ENCODE measurements at regions not wholly inside any gene's neighbourhood (a gene's known extent, or its start where the extent isn't known, plus 50 kb on each side); places are given as distances from the start of the nearest gene placed in this dataset.

GRCh38 chr2:71823526-71823925, 324.1 kb downstream of the CYP26B1 start:
- H3K4me1 ChIP-seq (ENCODE audit: control insufficient read depth in 1 of 2, low read depth in 2 of 2), result no peaks in the 10 kb centered on the region
- no peak for DNase-seq (ENCODE audit: low spot score)
- H3K4me3 ChIP-seq, result no peak overlapping the region
- no peaks in the 10 kb centered on the region for H3K27me3 ChIP-seq (replicated peaks; ENCODE audit: insufficient read depth)
- no peak for TF ChIP-seq CTCF (IDR thresholded peaks at IDR 0.05)
- no peak overlapping the region for H3K27ac ChIP-seq
- H3K9me3 ChIP-seq, result no peaks in the 10 kb centered on the region
- ATAC-seq (ENCODE audit: insufficient number of reproducible peaks, low FRiP score, low read depth), result no peak
- H3K36me3 ChIP-seq, result no peaks in the 10 kb centered on the region

GRCh38 chr2:71822463-71822862, 325.2 kb downstream of the CYP26B1 start:
- Histone ChIP-seq H3K27me3 (replicated peaks; ENCODE audit: insufficient read depth) (no peaks in the 10 kb centered on the region), H3K9me3 (no peaks in the 10 kb centered on the region), H3K27ac (no peak overlapping the region), H3K4me3 (no peak overlapping the region), H3K36me3 (no peaks in the 10 kb centered on the region), H3K4me1 (ENCODE audit: control insufficient read depth in 1 of 2, low read depth in 2 of 2) (no peaks in the 10 kb centered on the region)
- TF ChIP-seq CTCF (IDR thresholded peaks at IDR 0.05), result no peak
- ATAC-seq (ENCODE audit: insufficient number of reproducible peaks, low FRiP score, low read depth) (no peak), DNase-seq (ENCODE audit: low spot score) (no peak)

- Histone ChIP-seq H3K9me3 (no peaks in the 10 kb centered on the region), H3K36me3 (no peaks in the 10 kb centered on the region), H3K27ac (no peak overlapping the region), H3K4me1 (ENCODE audit: control insufficient read depth in 1 of 2, low read depth in 2 of 2) (no peaks in the 10 kb centered on the region), H3K4me3 (no peak overlapping the region), H3K27me3 (replicated peaks; ENCODE audit: insufficient read depth) (no peaks in the 10 kb centered on the region)
- DNase-seq (ENCODE audit: low spot score) (no peak), ATAC-seq (ENCODE audit: insufficient number of reproducible peaks, low FRiP score, low read depth) (no peak)
- TF ChIP-seq CTCF (IDR thresholded peaks at IDR 0.05), result no peak
Observed at GRCh38 chr2:71821856-71822255, 325.8 kb downstream of the CYP26B1 start.

- H3K4me3 ChIP-seq, result no peak overlapping the region
- no peak for ATAC-seq (ENCODE audit: insufficient number of reproducible peaks, low FRiP score, low read depth)
Observed at GRCh38 chr2:71816815-71817214, 330.8 kb downstream of the CYP26B1 start.

GRCh38 chr2:71815701-71816474, 331.8 kb downstream of the CYP26B1 start:
- no peak overlapping the region for H3K4me3 ChIP-seq
- no peaks in the 10 kb centered on the region for H3K27me3 ChIP-seq (replicated peaks; ENCODE audit: insufficient read depth)
- H3K27ac ChIP-seq, result no peak overlapping the region
- DNase-seq (ENCODE audit: low spot score) (no peak), ATAC-seq (ENCODE audit: insufficient number of reproducible peaks, low FRiP score, low read depth) (no peak)
- no peaks in the 10 kb centered on the region for H3K36me3 ChIP-seq
- H3K4me1 ChIP-seq (ENCODE audit: control insufficient read depth in 1 of 2, low read depth in 2 of 2), result no peaks in the 10 kb centered on the region
- TF ChIP-seq CTCF (IDR thresholded peaks at IDR 0.05), result no peak
- H3K9me3 ChIP-seq, result no peaks in the 10 kb centered on the region

More at GRCh38 chr2:71816815-71817214, 330.8 kb downstream of the CYP26B1 start:
- TF ChIP-seq CTCF (IDR thresholded peaks at IDR 0.05), result no peak
- no peaks in the 10 kb centered on the region for H3K4me1 ChIP-seq (ENCODE audit: control insufficient read depth in 1 of 2, low read depth in 2 of 2)
- H3K27me3 ChIP-seq (replicated peaks; ENCODE audit: insufficient read depth), result no peaks in the 10 kb centered on the region
- H3K9me3 ChIP-seq, result no peaks in the 10 kb centered on the region
- H3K36me3 ChIP-seq, result no peaks in the 10 kb centered on the region
- H3K27ac ChIP-seq, result no peak overlapping the region
- DNase-seq (ENCODE audit: low spot score), result no peak

Data from thoracic aorta (tissue), 2 donors.